GM18498 (cell line): ENCODE measurements at regions not wholly inside any gene's neighbourhood (a gene's known extent, or its start where the extent isn't known, plus 50 kb on each side); places are given as distances from the start of the nearest gene placed in this dataset.
"Not testable (repeated sequence)": the region's sequence is repeated elsewhere in the genome, so short reads cannot be mapped to it uniquely, and the experiment has no call there.

Source experiments
- ATAC-seq: cut with Tn5 transposase; IDR thresholded peaks from one replicate; pipeline ENCODE4 v1.9.1; 2021; ENCODE audit warnings: mild to moderate bottlenecking, moderate library complexity; ENCODE audit not compliant: unreplicated experiment

DNA sequence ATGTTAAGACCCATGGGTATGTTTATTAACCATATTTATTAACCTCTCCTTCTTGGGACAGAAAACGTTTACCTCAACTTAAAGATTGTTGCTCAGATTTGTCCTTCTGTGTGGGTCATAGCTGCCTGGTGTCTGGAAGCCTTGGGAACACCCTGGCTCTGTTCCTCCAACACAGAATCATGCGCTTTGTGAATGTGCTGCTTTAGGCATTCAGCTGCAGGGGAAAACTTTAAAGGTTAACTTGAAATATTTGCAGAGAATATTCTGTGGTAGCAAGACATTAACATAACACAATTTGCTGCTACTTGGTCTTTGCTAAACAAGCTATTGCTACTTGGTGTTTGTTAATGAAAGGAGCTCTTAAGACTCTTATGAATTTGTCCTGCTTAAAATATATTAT, 50.5 kb upstream of the THOC3 start:
- not testable (repeated sequence) for ATAC-seq

DNA sequence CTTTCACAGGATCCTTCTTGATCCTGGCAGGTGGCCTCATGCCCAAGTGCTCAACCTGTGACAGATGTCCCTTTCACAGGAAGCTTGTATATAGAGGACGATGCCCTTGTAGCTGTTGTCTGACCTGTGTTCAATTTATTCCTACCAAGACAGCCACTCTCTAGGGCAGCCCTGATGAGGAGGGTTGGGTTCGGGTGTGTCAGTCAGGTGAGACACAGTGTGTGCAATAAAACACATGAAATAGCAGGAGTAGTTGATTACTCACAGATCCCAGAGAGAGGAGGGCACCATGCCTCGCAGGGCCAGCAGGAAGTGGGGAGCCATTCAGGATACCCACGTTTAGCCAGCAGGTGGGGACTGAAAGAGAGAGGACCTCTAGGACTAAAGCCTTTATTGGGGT, 52.7 kb upstream of the THOC3 start:
- ATAC-seq = not testable (repeated sequence)

DNA sequence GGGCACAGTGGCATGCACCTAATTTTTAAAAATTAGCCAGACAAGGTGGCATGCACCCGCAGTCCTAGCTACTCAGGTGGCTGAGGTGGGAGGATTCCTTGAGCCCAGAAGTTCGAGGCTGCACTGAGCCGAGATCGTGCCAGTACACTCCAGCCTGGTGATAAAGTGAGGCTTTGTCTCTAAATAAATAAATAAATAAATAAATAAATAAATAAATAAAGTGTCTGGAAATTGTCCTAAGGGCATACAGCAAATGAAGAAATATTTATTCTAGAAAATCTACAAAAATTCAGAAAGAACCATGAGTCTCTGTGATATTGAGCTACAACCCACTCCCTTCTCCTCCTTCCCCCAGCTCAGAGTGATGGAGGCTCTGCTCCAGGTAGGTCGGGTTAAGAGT, 55.4 kb upstream of the THOC3 start:
- ATAC-seq = not testable (repeated sequence)

DNA sequence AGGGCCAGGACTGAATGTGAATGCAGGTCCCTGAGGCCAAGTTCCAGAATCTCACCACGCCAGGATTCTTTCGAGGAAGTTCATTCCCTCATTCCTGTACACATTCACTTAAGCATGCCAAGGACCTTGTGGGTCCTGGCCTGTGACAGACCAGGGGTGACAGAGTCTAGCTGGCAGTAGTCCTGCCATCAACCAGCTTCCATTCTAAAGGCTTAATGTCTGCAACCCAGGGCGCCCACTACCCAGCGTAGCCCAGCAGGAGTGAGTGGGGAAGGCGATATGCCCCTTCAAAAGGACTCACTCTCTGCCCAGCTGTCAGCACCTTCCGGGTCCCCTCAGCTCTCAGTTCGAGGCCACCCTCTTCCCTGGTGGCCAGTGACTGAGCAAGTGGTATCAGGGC, 61.3 kb upstream of the THOC3 start:
- ATAC-seq = not testable (repeated sequence)

DNA sequence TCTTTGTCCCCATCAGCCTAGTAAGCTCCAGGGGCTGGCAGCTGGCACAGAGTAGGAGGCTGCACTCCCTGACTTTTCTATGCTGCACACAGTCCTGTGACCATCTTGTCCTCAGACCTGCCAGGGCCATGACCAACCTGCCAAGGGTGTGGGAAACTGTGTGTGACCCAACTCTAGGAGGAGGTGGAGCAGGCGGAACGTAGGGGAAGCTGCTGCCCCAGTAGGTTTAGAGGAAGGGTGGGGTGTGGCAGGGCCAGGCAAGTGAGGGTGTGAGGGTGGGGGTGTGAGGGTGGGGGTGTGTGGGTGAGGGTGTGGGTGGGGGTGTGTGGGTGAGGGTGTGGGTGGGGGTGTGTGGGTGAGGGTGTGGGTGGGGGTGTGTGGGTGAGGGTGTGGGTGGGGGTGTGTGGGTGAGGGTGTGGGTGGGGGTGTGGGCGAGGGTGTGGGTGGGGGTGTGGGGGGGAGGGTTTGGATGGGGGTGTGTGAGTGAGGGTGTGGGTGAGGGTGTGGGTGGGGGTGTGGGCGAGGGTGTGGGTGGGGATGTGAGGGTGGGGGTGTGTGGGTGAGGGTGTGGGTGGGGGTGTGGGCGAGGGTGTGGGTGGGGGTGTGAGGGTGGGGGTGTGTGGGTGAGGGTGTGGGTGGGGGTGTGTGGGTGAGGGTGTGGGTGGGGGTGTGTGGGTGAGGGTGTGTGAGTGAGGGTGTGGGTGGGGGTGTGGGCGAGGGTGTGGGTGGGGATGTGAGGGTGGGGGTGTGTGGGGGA, 62.4 kb upstream of the THOC3 start:
- ATAC-seq = not testable (repeated sequence)

DNA sequence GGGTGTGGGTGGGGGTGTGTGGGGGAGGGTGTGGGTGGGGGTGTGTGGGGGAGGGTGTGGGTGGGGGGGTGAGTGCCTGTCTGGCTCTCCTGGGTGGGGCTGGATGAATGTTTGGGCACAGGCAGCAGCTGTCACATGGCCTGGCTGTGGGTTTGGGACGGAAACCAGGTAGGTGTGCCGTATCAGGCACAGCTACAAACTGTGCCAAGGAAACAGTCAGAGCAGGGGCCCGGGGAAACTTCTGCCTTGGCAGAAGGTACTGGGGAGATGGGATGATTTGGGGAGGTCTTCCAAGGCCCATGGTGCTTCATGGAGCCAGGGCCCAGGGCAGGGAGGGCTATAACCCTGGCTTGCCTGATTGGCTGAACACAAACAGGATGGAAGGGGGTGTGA, 63.0 kb upstream of the THOC3 start:
- ATAC-seq = not testable (repeated sequence)

DNA sequence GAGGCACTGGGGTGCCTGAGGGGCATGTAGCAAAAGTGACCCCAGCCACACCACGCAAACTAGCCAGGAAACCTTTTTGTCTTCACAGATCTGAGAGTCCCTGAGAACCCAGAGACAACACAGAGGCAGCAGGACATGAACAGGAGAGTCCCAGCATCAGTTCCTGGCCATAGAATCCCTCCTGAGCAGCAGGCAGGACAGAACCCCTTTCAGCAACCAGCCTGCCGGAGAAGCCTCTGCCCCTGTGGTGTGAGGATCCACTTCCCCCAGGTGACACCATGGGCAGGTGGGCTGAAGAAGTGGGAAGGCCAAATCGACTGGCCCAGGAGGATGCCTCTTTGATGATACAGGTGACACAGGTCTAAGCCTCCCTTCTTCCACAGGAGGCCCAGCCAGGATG, 65.1 kb upstream of the THOC3 start:
- ATAC-seq = not testable (repeated sequence)

DNA sequence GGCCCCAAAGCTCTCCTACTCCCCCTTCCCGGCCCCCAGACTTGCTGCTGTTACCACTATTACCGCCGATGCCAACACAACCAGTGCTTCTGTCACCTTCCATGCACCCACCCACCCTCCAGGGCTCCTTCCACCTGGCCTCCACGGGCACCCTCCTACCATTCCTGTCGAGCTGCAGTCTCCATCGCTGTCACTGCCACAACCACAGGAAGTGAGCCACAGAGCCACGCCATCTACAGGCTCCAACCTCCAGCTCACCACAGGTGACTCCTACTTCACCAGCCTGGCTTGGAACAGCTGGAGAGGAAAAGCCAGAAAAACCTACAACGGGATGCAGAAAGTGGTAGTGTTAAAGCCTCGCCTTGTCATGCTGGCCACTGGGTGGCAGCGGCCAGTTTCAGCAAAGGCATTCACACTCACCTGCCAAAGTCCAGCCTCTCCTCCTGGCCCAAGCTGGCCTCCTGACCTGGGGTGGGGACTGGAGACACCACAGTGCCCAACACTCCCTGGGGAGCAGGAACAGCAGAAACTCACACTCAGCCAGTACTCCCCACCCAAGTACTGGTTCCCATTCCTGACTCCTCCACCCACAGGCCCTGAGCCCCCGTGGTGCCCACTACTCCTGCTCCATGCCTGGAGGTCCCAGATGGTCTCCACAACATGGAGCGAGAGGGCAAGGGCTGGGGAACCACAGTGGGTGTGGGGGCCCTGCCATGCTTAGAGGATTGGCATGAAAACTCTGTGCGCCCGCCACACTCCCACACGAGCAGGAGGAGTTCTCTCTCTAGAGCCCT, 66.5 kb upstream of the THOC3 start:
- not testable (repeated sequence) for ATAC-seq

DNA sequence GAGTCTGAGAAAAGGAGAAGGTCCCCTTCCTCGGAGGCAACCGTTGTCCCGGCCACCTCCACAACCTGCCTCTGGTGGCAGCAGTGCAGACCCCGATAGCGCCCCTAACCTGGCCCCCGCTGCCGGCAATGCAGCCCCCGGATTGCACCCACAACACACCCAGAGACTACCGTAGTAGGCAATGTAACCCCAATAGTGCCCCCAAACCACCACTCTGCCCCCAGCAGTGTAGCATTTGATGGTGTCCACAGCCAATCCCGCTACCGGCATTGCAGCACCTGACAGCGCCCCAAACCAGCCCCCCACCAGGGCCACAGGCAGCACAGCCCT, 67.1 kb upstream of the THOC3 start:
- ATAC-seq = not testable (repeated sequence)

DNA sequence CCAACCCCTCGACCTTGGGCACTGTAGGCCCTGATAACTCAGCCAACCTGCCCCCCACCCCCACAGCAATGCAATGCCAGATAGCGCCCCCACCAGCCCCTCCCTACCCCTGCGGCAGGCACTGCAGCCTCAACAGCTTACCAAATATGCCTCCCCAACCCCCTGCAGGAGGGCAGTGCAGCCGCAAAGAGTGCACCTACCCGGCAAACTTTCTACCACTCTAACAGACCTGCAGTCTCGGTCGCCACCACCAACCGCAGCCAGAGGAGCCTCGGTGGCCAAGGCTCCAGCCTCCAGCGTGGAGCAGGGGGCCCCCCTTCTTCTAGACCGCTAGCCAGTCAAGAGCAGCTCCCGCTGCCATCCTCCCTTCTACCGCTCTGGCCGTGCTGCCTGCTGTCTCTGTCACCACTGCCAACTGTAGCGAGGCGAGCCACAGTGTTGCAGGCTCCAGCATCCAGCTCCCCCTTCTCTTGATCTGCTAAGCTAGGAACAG, 67.7 kb upstream of the THOC3 start:
- not testable (repeated sequence) for ATAC-seq

DNA sequence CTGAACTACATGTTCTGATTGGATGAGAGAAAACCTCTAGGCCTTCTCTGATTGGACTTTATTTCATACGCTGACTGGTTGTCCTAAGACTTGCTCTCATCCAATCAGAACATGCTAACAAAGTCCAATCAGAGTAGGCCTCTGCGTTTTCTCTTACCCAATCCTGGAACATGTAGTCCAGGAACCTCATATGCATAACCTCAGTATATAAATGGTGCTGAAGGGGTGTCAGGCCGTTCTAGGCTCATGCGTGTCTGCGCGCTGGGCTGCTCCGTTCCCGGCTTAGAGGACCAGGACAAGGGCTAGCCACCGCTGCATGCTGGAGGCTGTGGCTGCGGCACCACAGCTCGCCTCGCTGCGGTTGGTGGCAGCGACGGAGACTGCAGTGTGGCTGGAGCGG, 68.3 kb upstream of the THOC3 start:
- ATAC-seq = not testable (repeated sequence)

DNA sequence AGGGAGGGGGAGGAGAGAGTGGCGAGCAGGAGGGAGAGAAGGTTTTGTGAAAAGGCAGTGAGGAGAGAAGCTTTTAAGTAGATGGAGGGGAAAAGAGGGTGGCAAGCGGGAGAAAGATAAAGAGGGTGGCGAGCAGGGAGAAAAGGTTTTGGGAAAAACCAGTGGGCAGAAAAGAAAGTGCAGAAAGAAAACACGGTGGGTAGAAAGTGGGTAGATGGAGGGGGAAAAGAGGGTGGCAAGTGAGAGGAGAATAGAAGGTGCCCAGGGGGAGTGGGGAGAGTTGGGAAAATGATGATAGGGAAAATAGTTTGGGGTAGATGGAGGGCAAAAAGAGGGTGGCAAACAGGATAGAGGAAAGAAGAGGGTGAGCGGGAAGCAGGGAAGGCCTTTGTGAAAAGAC, 69.1 kb upstream of the THOC3 start:
- ATAC-seq = not testable (repeated sequence)

DNA sequence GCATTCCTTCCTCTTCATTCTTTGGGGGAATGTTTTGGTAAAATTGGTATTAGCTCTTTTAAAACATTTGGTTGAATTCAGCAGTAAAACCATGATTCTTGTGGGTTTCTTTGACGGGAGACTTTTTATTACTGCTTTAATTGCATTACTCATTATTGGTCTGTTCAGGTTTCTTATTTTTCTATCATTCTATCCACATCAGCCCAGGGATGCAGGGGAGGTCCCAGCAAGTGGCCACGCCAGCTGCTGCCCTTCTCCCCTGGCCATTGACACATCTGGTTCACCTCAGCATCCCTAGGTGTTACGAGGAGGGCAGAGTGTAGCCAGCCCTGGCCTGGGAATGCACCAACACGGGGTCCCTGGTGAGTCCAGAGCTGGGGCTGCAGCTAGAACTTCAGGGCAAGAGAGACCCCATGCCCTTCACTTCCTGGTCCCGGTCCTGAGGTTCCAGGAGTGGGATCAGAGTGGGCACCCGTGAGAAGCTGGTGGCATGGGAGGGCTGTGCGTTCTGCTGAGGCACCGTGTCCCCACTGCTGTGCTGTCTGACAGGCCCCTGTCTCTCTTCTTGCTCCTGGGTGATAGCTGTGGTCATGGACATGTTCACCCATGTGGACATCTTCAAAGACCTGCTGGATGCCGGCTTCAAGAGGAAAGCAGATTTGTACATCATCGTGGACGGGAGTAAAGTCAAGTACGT, 72.1 kb upstream of the THOC3 start:
- not testable (repeated sequence) for ATAC-seq

DNA sequence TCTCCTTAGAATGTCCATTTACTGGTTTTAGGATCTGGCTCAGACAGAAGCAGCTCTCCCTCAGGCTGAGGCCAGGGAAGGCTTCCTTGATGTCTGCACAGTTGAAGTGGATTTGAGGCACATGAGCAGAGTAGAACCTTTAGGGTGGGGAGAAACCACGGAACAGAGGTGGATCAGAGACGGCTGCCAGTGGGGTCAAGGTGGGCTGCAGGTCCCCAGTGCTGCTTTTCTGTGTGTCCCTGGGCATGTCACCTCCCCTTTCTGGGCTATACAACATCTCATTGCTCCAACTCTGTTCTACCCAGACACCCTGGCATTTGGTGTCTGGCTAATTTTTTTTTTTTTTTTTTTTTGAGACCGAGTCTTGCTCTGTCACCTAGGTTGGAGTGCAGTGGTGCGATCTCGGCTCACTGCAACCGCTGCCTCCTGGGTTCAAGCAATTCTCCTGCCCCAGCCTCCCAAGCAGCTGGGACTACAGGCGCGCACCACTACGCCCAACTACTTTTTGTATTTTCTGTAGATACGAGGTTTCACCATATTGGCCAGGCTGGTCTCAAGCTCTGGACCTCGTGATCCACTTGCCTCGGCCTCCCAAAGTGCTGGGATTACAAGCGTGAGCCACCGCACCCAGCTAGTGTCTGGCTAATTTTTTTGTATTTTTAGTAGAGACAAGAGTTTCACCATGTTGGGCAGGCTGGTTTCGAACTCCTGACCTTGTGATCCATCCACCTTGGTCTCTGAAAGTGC, 73.3 kb upstream of the THOC3 start:
- not testable (repeated sequence) for ATAC-seq

DNA sequence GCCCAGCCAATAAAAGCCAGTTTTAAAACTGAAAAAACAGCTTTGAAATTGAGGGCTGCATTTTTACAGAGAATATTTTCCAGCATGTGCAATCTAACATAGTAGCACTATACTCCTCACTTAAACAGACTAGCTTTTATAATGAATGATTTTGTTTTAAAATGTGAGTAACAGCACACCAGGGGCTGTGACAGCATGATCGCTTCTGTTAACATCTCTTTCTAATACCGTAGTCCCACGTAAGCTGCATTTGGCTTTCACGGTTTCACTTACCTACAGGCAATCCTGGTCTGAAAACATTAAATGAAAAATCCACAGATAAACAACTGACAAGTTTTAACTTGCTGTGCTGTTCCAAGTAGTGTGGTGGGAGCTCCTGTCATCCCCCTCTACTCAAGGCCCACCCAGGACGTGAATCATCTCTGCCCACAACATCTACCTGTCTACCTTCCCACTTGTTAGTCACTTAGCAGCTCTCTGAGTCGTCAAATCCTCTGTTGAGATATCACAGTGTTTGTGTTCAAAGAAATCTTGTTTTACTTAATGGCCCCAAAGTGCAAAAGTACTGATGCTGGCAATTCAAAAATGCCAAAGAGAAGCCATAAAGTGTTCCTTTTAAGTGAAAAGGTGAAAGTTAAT, 74.0 kb upstream of the THOC3 start:
- not testable (repeated sequence) for ATAC-seq

DNA sequence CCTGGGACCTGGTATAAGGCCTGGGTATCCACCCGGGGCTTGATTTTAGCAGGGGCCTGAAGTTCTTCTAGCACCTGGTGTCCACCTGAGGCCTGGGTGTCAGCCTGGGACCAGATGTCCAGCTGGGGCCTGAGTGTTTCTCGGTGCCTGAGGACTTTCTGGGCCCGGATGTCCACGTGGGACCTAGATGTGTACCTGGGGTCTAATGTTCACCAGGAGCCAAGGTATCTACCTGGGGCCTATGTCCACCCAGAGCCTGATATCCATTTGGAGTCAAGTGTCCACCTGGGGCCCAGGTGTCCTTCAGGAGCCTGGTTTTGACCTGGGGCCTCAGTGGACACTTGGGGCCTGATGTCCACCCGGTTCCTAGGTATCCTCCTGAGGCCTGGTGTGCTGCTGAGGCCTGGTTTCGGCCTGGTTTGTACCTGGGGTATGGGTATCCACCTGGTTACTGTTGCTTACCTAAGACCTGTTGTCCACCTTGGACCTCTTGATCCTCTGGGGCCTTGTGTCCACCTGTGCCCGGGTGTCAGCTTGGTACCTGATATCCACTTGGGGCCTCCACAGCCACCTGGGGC, 75.2 kb upstream of the THOC3 start:
- not testable (repeated sequence) for ATAC-seq

DNA sequence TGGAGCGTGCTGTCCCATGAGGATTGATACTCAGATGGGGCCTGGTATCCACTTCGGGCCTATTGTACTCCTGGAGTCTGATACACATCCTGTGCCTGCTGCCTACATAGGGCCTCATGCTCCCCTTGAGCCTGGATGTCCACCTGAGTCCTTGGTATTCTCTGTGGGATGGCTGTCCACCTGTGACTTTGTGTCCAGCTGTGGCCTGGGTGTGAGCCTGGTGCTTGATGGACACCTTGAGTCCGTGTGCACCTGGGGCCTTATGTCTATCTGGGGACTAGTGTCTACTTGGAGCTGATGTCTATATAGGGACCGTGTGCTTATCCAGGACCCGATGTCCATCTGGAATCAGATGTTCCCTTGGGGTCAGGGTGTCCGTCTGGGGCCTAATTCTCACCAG, 75.9 kb upstream of the THOC3 start:
- not testable (repeated sequence) for ATAC-seq

DNA sequence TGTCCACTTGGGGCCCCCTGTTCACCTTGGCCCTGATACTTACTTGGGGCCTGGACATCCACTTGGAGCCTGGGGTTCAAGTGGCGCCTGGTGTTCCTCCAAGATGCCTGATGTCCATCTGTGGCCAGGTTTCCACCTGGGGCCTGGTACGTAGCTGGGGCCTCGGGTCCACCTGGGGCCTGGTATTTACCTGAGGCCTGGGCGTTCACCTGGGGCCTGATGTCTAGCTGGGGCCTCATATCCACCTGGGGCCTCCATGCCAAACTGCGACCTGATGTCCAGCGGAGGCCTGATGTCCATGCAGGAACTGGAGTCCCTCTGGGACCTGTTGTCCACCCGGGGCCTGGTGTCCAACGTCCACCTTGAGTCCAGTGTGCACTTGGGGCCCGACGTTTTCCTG, 76.3 kb upstream of the THOC3 start:
- not testable (repeated sequence) for ATAC-seq

DNA sequence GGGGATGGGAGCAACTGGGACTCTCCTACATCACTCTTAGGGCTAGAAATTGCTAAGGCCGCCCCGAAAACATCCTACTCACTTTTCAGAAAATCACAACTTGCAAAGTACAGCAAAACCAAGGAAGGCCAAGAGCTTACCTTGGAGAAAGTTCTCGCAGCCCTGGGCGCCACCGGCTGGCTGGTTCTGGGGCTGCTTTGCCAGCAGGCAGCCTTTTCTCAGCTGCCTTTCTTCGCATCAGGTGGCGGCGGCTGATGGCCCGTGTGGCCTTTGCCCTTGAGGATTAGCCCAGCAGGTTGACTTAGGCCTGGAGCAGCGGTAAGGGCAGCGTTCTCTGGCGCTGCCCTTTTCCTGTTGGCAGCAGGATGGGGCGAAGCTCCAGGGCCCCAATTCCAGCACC, 77.3 kb upstream of the THOC3 start:
- not testable (repeated sequence) for ATAC-seq

DNA sequence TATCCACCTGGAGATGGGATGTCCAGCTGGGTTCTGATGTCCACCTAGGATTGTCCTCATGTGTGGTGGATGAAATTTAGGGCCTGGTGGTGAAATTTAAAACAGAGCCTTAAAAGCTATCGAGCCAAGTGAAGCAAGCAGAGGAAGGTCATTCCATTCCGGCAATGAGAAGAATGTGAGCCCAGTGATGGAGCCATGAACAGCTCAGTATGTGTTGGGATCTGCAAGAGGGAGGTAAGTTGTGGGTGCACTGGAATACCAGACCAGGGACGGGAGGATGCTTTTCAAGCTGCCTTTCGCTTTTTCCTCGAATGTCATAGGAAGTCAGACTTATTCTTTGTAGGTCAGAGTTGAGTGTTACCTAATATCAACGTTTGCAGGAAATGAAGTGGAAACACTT, 80.6 kb upstream of the THOC3 start:
- ATAC-seq = not testable (repeated sequence)
